NCI-H1105 (cell line): ENCODE measurements at regions not wholly inside any gene's neighbourhood (a gene's known extent, or its start where the extent isn't known, plus 50 kb on each side); places are given as distances from the start of the nearest gene placed in this dataset.
"Not testable (repeated sequence)": the region's sequence is repeated elsewhere in the genome, so short reads cannot be mapped to it uniquely, and the experiment has no call there.

ENCODE experiments used
- DNase-seq: peaks from one replicate; lab custom pipeline; 2025; lab: John Stamatoyannopoulos, UW

GRCh38 chr14:100419856-100420255 lies 96.7 kb downstream of the SLC25A47 start:
- no peak for DNase-seq

GRCh38 chr14:100421756-100422470 lies 98.8 kb downstream of the SLC25A47 start:
- no peak for DNase-seq

- no peak for DNase-seq
Measured at GRCh38 chr14:100422556-100423316, 99.6 kb downstream of the SLC25A47 start.

GRCh38 chr14:100423317-100424010 lies 100.3 kb downstream of the SLC25A47 start:
- no peak for DNase-seq

- DNase-seq: no peak
Measured at GRCh38 chr14:100424504-100425428, 101.6 kb downstream of the SLC25A47 start.

GRCh38 chr14:100425429-100425827 lies 102.3 kb downstream of the SLC25A47 start:
- no peak for DNase-seq

GRCh38 chr14:100426314-100426713 lies 103.2 kb downstream of the SLC25A47 start:
- no peak for DNase-seq

GRCh38 chr14:100427166-100427565 lies 104.0 kb downstream of the SLC25A47 start:
- no peak for DNase-seq

- no peak for DNase-seq
Measured at GRCh38 chr14:100428727-100429126, 105.6 kb downstream of the SLC25A47 start.

GRCh38 chr14:100429537-100429936 lies 106.4 kb downstream of the SLC25A47 start:
- DNase-seq: no peak

GRCh38 chr14:100430571-100430970 lies 107.4 kb downstream of the SLC25A47 start:
- no peak for DNase-seq

- DNase-seq: not testable (repeated sequence)
Measured at GRCh38 chr14:100431461-100431860, 108.3 kb downstream of the SLC25A47 start.

- DNase-seq: no peak
Measured at GRCh38 chr14:100432652-100433427, 109.7 kb downstream of the SLC25A47 start.

- DNase-seq: no peak
Measured at GRCh38 chr14:100433428-100433814, 110.3 kb downstream of the SLC25A47 start.

- DNase-seq: no peak
Measured at GRCh38 chr14:100434033-100434601, 111.0 kb downstream of the SLC25A47 start.

GRCh38 chr14:100434911-100435438 lies 111.8 kb downstream of the SLC25A47 start:
- DNase-seq: no peak

- no peak for DNase-seq
Measured at GRCh38 chr14:100435459-100435858, 112.3 kb downstream of the SLC25A47 start.

- DNase-seq: no peak
Measured at GRCh38 chr14:100436745-100437406, 113.7 kb downstream of the SLC25A47 start.

- DNase-seq: no peak
Measured at GRCh38 chr14:100438271-100438670, 115.1 kb downstream of the SLC25A47 start.
